ENCODE measurements at regions not wholly inside any gene's neighbourhood (a gene's known extent, or its start where the extent isn't known, plus 50 kb on each side); places are given as distances from the start of the nearest gene placed in this dataset.

- Histone ChIP-seq H3K4me1 (ENCODE audit: control insufficient read depth in 1 of 2, insufficient read depth in 2 of 2, low read depth in 1 of 2, low read length in 1 of 2) (no peaks in the 10 kb centered on the region), H3K27ac (ENCODE audit: low read depth in 2 of 2, low read length in 1 of 2) (no peak overlapping the region), H3K27me3 (ENCODE audit: insufficient read depth) (no peaks in the 10 kb centered on the region), H3K4me2 (no peak overlapping the region), H3K4me3 (ENCODE audit: low read depth in 2 of 2, low read length in 1 of 2) (no peak overlapping the region), H3K9me3 (no peaks in the 10 kb centered on the region; the same call in 1 of the 2 replicates), H4K20me1 (ENCODE audit: insufficient read depth) (no peaks in the 10 kb centered on the region), H3F3A (replicated peaks; ENCODE audit: insufficient read depth) (no peaks in the 10 kb centered on the region), H3K79me2 (ENCODE audit: insufficient read depth) (no peaks in the 10 kb centered on the region), H3K9ac (no peak overlapping the region), H2AFZ (ENCODE audit: low read depth) (no peak overlapping the region), H3K36me3 (replicated peaks in 1 of 2; ENCODE audit: control insufficient read depth in 1 of 2, insufficient read depth in 2 of 2, low read length in 1 of 2) (no peaks in the 10 kb centered on the region), H3K9me2 (no peaks in the 10 kb centered on the region)
- 9% methylated on average over 2 of the region's 2 CpGs for WGBS (ENCODE audit: low lambda C conversion rate)
- DNase-seq, result no peak
- ChIA-PET POLR2A (no interaction called here), CTCF (no interaction called here)
- TF ChIP-seq ELF1 (IDR thresholded peaks at IDR 0.05) (no peak), POLR2AphosphoS5 (IDR thresholded peaks at IDR 0.05; ENCODE audit: low read depth, low read length) (no peak), MXI1 (IDR thresholded peaks at IDR 0.05; ENCODE audit: low read depth, low read length) (no peak), MAX (IDR thresholded peaks at IDR 0.05; ENCODE audit: low read depth) (no peak)
Measured at GRCh38 chr15:96093063-96093462, 237.4 kb upstream of the NR2F2 start.

DNA sequence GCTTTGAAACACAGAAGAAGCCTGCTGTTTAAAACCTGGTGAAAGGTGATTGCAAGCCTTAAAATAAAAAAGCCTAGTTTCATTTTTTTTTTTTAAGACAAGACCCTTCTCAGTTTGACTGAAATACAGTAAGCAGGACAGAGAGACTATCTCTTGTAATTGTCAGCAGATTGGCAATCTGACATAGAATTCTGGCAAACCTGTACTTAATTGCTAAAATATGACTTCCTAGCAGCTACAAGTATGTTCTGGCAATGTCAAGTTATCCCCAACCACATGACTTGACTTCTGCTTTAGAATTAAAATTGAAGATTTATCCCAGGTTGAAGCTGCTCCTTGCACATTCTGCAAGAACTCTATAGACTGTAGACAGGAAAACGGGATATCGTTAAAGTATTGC is 232.8 kb upstream of the NR2F2 start:
- Histone ChIP-seq H3K9ac (no peak overlapping the region), H3K4me3 (ENCODE audit: low read depth in 2 of 2, low read length in 1 of 2) (no peak overlapping the region), H3K27ac (ENCODE audit: low read depth in 2 of 2, low read length in 1 of 2) (no peak overlapping the region), H3K27me3 (ENCODE audit: insufficient read depth) (no peaks in the 10 kb centered on the region), H3K79me2 (ENCODE audit: insufficient read depth) (no peaks in the 10 kb centered on the region), H2AFZ (ENCODE audit: low read depth) (no peak overlapping the region), H3K9me2 (no peaks in the 10 kb centered on the region), H3K36me3 (replicated peaks in 1 of 2; ENCODE audit: control insufficient read depth in 1 of 2, insufficient read depth in 2 of 2, low read length in 1 of 2) (no peaks in the 10 kb centered on the region), H3F3A (replicated peaks; ENCODE audit: insufficient read depth) (no peaks in the 10 kb centered on the region), H3K4me1 (ENCODE audit: control insufficient read depth in 1 of 2, insufficient read depth in 2 of 2, low read depth in 1 of 2, low read length in 1 of 2) (no peaks in the 10 kb centered on the region), H3K4me2 (no peak overlapping the region), H4K20me1 (ENCODE audit: insufficient read depth) (no peaks in the 10 kb centered on the region), H3K9me3 (no peaks in the 10 kb centered on the region)
- WGBS (ENCODE audit: low lambda C conversion rate), result 17% methylated on average over 2 of the region's 2 CpGs
- CTCF ChIA-PET, result no interaction called here
- DNase-seq, result no peak
- POLR2A ChIA-PET, result no interaction called here
- no peak for TF ChIP-seq JUND (IDR thresholded peaks at IDR 0.05)
- TF ChIP-seq EZH2phosphoT487 (IDR thresholded peaks at IDR 0.05; ENCODE audit: borderline replicate concordance, low read depth), result no peak
- TF ChIP-seq CHD2 (IDR thresholded peaks at IDR 0.05; ENCODE audit: low read length, partially characterized antibody), result no peak
- TF ChIP-seq FOXM1 (IDR thresholded peaks at IDR 0.05; ENCODE audit: low read depth), result no peak
- TF ChIP-seq SMC3 (IDR thresholded peaks at IDR 0.05; ENCODE audit: low read depth, low read length), result no peak
- no peak for TF ChIP-seq REST (IDR thresholded peaks at IDR 0.05; ENCODE audit: low read depth, low read length)
- TF ChIP-seq SIN3A (IDR thresholded peaks at IDR 0.05; ENCODE audit: borderline replicate concordance, low read depth, low read length), result no peak
- no peak for TF ChIP-seq POLR2AphosphoS5 (IDR thresholded peaks at IDR 0.05; ENCODE audit: low read depth, low read length)
- TF ChIP-seq, protein P1, sequence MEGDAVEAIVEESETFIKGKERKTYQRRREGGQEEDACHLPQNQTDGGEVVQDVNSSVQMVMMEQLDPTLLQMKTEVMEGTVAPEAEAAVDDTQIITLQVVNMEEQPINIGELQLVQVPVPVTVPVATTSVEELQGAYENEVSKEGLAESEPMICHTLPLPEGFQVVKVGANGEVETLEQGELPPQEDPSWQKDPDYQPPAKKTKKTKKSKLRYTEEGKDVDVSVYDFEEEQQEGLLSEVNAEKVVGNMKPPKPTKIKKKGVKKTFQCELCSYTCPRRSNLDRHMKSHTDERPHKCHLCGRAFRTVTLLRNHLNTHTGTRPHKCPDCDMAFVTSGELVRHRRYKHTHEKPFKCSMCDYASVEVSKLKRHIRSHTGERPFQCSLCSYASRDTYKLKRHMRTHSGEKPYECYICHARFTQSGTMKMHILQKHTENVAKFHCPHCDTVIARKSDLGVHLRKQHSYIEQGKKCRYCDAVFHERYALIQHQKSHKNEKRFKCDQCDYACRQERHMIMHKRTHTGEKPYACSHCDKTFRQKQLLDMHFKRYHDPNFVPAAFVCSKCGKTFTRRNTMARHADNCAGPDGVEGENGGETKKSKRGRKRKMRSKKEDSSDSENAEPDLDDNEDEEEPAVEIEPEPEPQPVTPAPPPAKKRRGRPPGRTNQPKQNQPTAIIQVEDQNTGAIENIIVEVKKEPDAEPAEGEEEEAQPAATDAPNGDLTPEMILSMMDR (IDR thresholded peaks at IDR 0.05), result no peak
- TF ChIP-seq, protein P2, sequence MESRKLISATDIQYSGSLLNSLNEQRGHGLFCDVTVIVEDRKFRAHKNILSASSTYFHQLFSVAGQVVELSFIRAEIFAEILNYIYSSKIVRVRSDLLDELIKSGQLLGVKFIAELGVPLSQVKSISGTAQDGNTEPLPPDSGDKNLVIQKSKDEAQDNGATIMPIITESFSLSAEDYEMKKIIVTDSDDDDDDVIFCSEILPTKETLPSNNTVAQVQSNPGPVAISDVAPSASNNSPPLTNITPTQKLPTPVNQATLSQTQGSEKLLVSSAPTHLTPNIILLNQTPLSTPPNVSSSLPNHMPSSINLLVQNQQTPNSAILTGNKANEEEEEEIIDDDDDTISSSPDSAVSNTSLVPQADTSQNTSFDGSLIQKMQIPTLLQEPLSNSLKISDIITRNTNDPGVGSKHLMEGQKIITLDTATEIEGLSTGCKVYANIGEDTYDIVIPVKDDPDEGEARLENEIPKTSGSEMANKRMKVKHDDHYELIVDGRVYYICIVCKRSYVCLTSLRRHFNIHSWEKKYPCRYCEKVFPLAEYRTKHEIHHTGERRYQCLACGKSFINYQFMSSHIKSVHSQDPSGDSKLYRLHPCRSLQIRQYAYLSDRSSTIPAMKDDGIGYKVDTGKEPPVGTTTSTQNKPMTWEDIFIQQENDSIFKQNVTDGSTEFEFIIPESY (IDR thresholded peaks at IDR 0.05; ENCODE audit: borderline replicate concordance, low read depth), result no peak
- no peak for TF ChIP-seq GATA2 (CRISPR knock-in tag; IDR thresholded peaks at IDR 0.05)
